Neuronal stem cell (in vitro differentiated cells): ENCODE measurements at regions not wholly inside any gene's neighbourhood (a gene's known extent, or its start where the extent isn't known, plus 50 kb on each side); places are given as distances from the start of the nearest gene placed in this dataset.
"Not testable (repeated sequence)": the region's sequence is repeated elsewhere in the genome, so short reads cannot be mapped to it uniquely, and the experiment has no call there.

Experiments
- DNase-seq: peaks from one replicate; pipeline ENCODE4 v3.0.0-alpha.2; 2013; ENCODE audit warnings: low spot score
- H2AFZ ChIP-seq: one replicate; pipeline ENCODE4 v1.6.1; 2013; ENCODE audit warnings: mild to moderate bottlenecking, low read length, inconsistent platforms
- H2AK5ac ChIP-seq: 2 replicates; pipeline ENCODE4 v1.6.1; 2013; ENCODE audit warnings: low read depth, mild to moderate bottlenecking, inconsistent platforms, low read length, moderate library complexity, mixed read lengths
- H2BK120ac ChIP-seq: 2 replicates; pipeline ENCODE4 v1.6.1; 2013; ENCODE audit warnings: low read depth, mild to moderate bottlenecking, inconsistent platforms, low read length, moderate library complexity, mixed read lengths
- H2BK12ac ChIP-seq: one replicate; pipeline ENCODE4 v1.6.1; 2013; ENCODE audit warnings: low read length, inconsistent platforms
- H2BK15ac ChIP-seq: 2 replicates; pipeline ENCODE4 v1.6.1; 2013; ENCODE audit warnings: mild to moderate bottlenecking, low read length, inconsistent platforms, mixed read lengths
- H2BK5ac ChIP-seq: one replicate; pipeline ENCODE4 v1.6.1; 2013; ENCODE audit warnings: inconsistent platforms, mild to moderate bottlenecking, low read length, moderate library complexity
- H3K14ac ChIP-seq: one replicate; pipeline ENCODE4 v1.6.1; 2013; ENCODE audit warnings: low read length, inconsistent platforms
- H3K18ac ChIP-seq: 2 replicates; pipeline ENCODE4 v1.6.1; 2013; ENCODE audit warnings: low read length, inconsistent platforms
- H3K23ac ChIP-seq: 2 replicates; pipeline ENCODE4 v1.6.1; 2013; ENCODE audit warnings: low read depth, mild to moderate bottlenecking, mixed read lengths, low read length, inconsistent platforms; ENCODE audit not compliant: poor library complexity
- H3K27ac ChIP-seq: replicated peaks from 3 replicates; pipeline ENCODE4 v1.5.1; 2013; ENCODE audit warnings: low read length, inconsistent platforms
- H3K27me3 ChIP-seq, 3 experiments: 2 replicates each; pipeline ENCODE4 v1.6.1; 2013; ENCODE audit warnings: low read length in 3 of 3, mild to moderate bottlenecking in 2 of 3, inconsistent platforms in 1 of 3, low read depth in 1 of 3, mixed read lengths in 1 of 3, moderate library complexity in 1 of 3; ENCODE audit not compliant: control insufficient read depth in 3 of 3, insufficient read depth in 3 of 3
- H3K36me3 ChIP-seq, 2 donors: replicated peaks in 1 of 2; 2 replicates each; pipeline ENCODE4 v1.6.1; 2013; ENCODE audit warnings: low read length in 2 of 2; ENCODE audit not compliant: control insufficient read depth in 2 of 2, insufficient read depth in 2 of 2
- H3K4ac ChIP-seq: 2 replicates; pipeline ENCODE4 v1.6.1; 2013; ENCODE audit warnings: inconsistent platforms, mild to moderate bottlenecking, low read length, moderate library complexity
- H3K4me1 ChIP-seq, 2 donors: 1 replicate in 1 of 2; 2 replicates in 1 of 2; pipeline ENCODE4 v1.6.1; 2013; ENCODE audit warnings: low read length in 2 of 2, low read depth in 1 of 2; ENCODE audit not compliant: control insufficient read depth in 2 of 2, insufficient read depth in 1 of 2
- H3K4me2 ChIP-seq: one replicate; pipeline ENCODE4 v1.6.1; 2013; ENCODE audit warnings: mild to moderate bottlenecking, low read length, inconsistent platforms; ENCODE audit not compliant: insufficient read depth, poor library complexity, severe bottlenecking
- H3K4me3 ChIP-seq, 2 donors: 2 replicates each; pipeline ENCODE4 v1.5.1; 2013; ENCODE audit warnings: low read length in 2 of 2, mild to moderate bottlenecking in 2 of 2, inconsistent platforms in 1 of 2, moderate library complexity in 1 of 2
- H3K79me1 ChIP-seq: one replicate; pipeline ENCODE4 v1.6.1; 2013; ENCODE audit warnings: low read depth, mild to moderate bottlenecking, inconsistent platforms, low read length, moderate library complexity
- H3K9ac ChIP-seq: one replicate; pipeline ENCODE4 v1.6.1; 2013; ENCODE audit warnings: mild to moderate bottlenecking, low read depth, low read length, inconsistent platforms; ENCODE audit not compliant: poor library complexity
- H3K9me3 ChIP-seq, 2 donors: replicated peaks in 1 of 2; 2 replicates each; pipeline versions ENCODE3 to v1.6.1; 2013; ENCODE audit warnings: low read length in 2 of 2, mild to moderate bottlenecking in 2 of 2, inconsistent platforms in 1 of 2, low read depth in 1 of 2, mixed read lengths in 1 of 2, moderate library complexity in 1 of 2; ENCODE audit not compliant: control insufficient read depth in 2 of 2, insufficient read depth in 1 of 2
- H4K8ac ChIP-seq: one replicate; pipeline ENCODE4 v1.6.1; 2013; ENCODE audit warnings: low read depth, mild to moderate bottlenecking, inconsistent platforms, low read length, moderate library complexity
- H4K91ac ChIP-seq: one replicate; pipeline ENCODE4 v1.6.1; 2013; ENCODE audit warnings: low read length, low read depth, mild to moderate bottlenecking, inconsistent platforms; ENCODE audit not compliant: poor library complexity
- WGBS, 2 donors: extraction: QIAGEN DNeasy Blood & Tissue Kit; methylation state at CpG; one replicate each; pipeline ENCODE4 v1.1.7; 2013; ENCODE audit warnings: missing lambda C conversion rate in 2 of 2, mixed read lengths in 1 of 2; ENCODE audit not compliant: insufficient read length in 2 of 2, insufficient replicate concordance in 1 of 2; ENCODE audit errors: extremely low coverage in 2 of 2; 5-methylcytosine and 5-hydroxymethylcytosine counted together

GRCh38 chr1:120621278-120621677 lies 102.5 kb upstream of the NBPF26 start:
- H3K4ac ChIP-seq, H3K9me3 ChIP-seq: not testable (repeated sequence)
- WGBS, 2 donors = no CpG with 5 or more reads among the region's 5 CpGs

GRCh38 chr1:120623539-120623938 lies 100.2 kb upstream of the NBPF26 start:
- H3K4me2 ChIP-seq, H3K9me3 ChIP-seq, H3K4me3 ChIP-seq, H2AK5ac ChIP-seq, H3K27ac ChIP-seq, H4K8ac ChIP-seq, H3K14ac ChIP-seq, H3K23ac ChIP-seq, H2BK5ac ChIP-seq, H2BK15ac ChIP-seq, H3K27me3 ChIP-seq, H2BK12ac ChIP-seq, H3K4me1 ChIP-seq, H3K79me1 ChIP-seq, H3K18ac ChIP-seq, H3K4ac ChIP-seq, H2BK120ac ChIP-seq, DNase-seq, H4K91ac ChIP-seq, H2AFZ ChIP-seq, H3K36me3 ChIP-seq, H3K9ac ChIP-seq: not testable (repeated sequence)
- no CpG with 5 or more reads among the region's 4 CpGs for WGBS, 2 donors

More at GRCh38 chr1:120621278-120621677, 102.5 kb upstream of the NBPF26 start:
- not testable (repeated sequence) for H3K4me3 ChIP-seq, H3K27me3 ChIP-seq, DNase-seq, H3K4me2 ChIP-seq, H2BK15ac ChIP-seq, H2BK12ac ChIP-seq, H2BK5ac ChIP-seq, H4K8ac ChIP-seq, H3K79me1 ChIP-seq, H2BK120ac ChIP-seq, H3K14ac ChIP-seq, H3K4me1 ChIP-seq, H3K18ac ChIP-seq, H3K36me3 ChIP-seq, H3K9ac ChIP-seq, H2AFZ ChIP-seq, H3K23ac ChIP-seq, H2AK5ac ChIP-seq, H4K91ac ChIP-seq, H3K27ac ChIP-seq

- not testable (repeated sequence) for H2BK120ac ChIP-seq, H3K4ac ChIP-seq, H3K79me1 ChIP-seq, H2AK5ac ChIP-seq, H4K8ac ChIP-seq, H2BK15ac ChIP-seq, H3K23ac ChIP-seq, H2BK5ac ChIP-seq, H2AFZ ChIP-seq, H3K4me1 ChIP-seq, H3K27ac ChIP-seq, H3K36me3 ChIP-seq, H3K27me3 ChIP-seq, H3K18ac ChIP-seq, H3K4me2 ChIP-seq, H2BK12ac ChIP-seq, DNase-seq, H3K14ac ChIP-seq, H3K9me3 ChIP-seq, H3K4me3 ChIP-seq, H4K91ac ChIP-seq, H3K9ac ChIP-seq
- no CpG with 5 or more reads among the region's 5 CpGs for WGBS, 2 donors
These were observed 99.1 kb upstream of the NBPF26 start for GRCh38 chr1:120624565-120625064.

DNA sequence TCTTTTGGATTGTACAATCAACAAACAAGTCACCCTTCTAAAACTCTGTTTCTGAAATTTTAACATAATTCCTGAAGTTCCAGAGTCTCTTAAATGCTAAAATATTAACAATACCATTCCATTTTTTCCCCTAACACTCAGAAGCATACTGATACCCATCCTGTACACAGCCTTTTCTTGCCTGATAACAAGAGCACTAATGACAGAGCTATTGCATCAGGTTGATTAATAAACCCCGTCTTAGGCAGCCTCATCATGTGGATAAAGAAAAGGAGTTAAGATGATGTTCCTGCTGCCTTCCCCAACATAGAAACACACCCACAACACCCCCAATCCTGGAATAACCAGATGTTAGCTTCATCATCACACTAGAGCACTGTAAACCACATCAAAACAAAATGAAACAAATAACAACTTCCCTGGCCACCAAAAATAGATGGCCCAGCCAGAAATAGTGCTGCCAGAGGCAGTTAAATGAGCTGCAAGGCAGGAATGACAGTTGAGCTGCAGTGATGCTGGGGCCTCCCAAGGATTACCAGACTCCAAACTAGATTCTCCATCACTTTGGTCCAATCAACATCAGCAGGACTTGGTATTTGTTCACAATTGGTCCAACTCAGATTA lies 93.8 kb upstream of the NBPF26 start:
- not testable (repeated sequence) for H3K18ac ChIP-seq
- WGBS, 2 donors = no CpG with 5 or more reads among the region's 1 CpG

More for the DNA sequence above, 93.8 kb upstream of the NBPF26 start:
- H2AK5ac ChIP-seq, H2AFZ ChIP-seq, H4K91ac ChIP-seq, H3K4ac ChIP-seq, H2BK5ac ChIP-seq, H3K4me1 ChIP-seq, H3K9me3 ChIP-seq, H2BK15ac ChIP-seq, H3K36me3 ChIP-seq, H3K4me2 ChIP-seq, H3K23ac ChIP-seq, H2BK120ac ChIP-seq, H3K9ac ChIP-seq, H3K4me3 ChIP-seq, H4K8ac ChIP-seq, H3K14ac ChIP-seq, H2BK12ac ChIP-seq, H3K27ac ChIP-seq, DNase-seq, H3K79me1 ChIP-seq, H3K27me3 ChIP-seq: not testable (repeated sequence)
